Hepatocyte (in vitro differentiated cells): ENCODE measurements at regions not wholly inside any gene's neighbourhood (a gene's known extent, or its start where the extent isn't known, plus 50 kb on each side); places are given as distances from the start of the nearest gene placed in this dataset.

ENCODE experiments used
- DNase-seq: peaks from one replicate; pipeline ENCODE4 v3.0.0-alpha.2; 2016; ENCODE audit warnings: low spot score
- H2AFZ ChIP-seq: fragments of 200-600 bp; sonication (generic); 2 replicates; pipeline ENCODE4 v1.6.0; 2016; ENCODE audit warnings: antibody characterized with exemption, mild to moderate bottlenecking
- H3K27ac ChIP-seq: fragments of 200-600 bp; sonication (generic); 2 replicates; pipeline ENCODE4 v1.5.1; 2016; ENCODE audit warnings: mild to moderate bottlenecking
- H3K27me3 ChIP-seq: fragments of 200-600 bp; sonication (generic); 2 replicates; pipeline ENCODE4 v1.6.1; 2016
- H3K36me3 ChIP-seq: fragments of 200-600 bp; sonication (generic); replicated peaks from 2 replicates; pipeline ENCODE4 v1.5.1; 2016; ENCODE audit warnings: low read depth; ENCODE audit not compliant: insufficient read depth
- H3K4me1 ChIP-seq: fragments of 200-600 bp; sonication (generic); 2 replicates; pipeline ENCODE4 v1.5.1; 2016; ENCODE audit warnings: mild to moderate bottlenecking, moderate library complexity; ENCODE audit not compliant: insufficient read depth
- H3K4me2 ChIP-seq: fragments of 200-600 bp; sonication (generic); 2 replicates; pipeline ENCODE4 v1.6.0; 2016
- H3K4me3 ChIP-seq: fragments of 200-600 bp; sonication (generic); 2 replicates; pipeline ENCODE4 v1.5.1; 2016; ENCODE audit warnings: mild to moderate bottlenecking
- H3K79me2 ChIP-seq: fragments of 200-600 bp; sonication (generic); 2 replicates; pipeline ENCODE4 v1.6.0; 2017; ENCODE audit warnings: mild to moderate bottlenecking
- H3K9me2 ChIP-seq: fragments of 200-600 bp; sonication (generic); replicated peaks from 2 replicates; pipeline ENCODE4 v1.6.0; 2017; ENCODE audit warnings: mild to moderate bottlenecking; ENCODE audit not compliant: insufficient read depth
- H3K9me3 ChIP-seq: fragments of 200-600 bp; sonication (generic); 2 replicates; pipeline ENCODE4 v1.5.1; 2016; ENCODE audit warnings: low read depth, mild to moderate bottlenecking
- H4K20me1 ChIP-seq: fragments of 200-600 bp; sonication (generic); 2 replicates; pipeline ENCODE4 v1.6.0; 2016; ENCODE audit warnings: mild to moderate bottlenecking; ENCODE audit not compliant: insufficient read depth, poor library complexity, severe bottlenecking
- CTCF ChIP-seq: fragments of 200-600 bp; sonication (generic); IDR thresholded peaks from 2 replicates; pipeline ENCODE4 v1.5.1; 2016; ENCODE audit warnings: antibody characterized with exemption, mild to moderate bottlenecking; ENCODE audit not compliant: poor library complexity
- EZH2 ChIP-seq: fragments of 200-600 bp; sonication (generic); IDR thresholded peaks from 2 replicates; pipeline ENCODE4 v1.6.1; 2016; ENCODE audit warnings: antibody characterized with exemption, mild to moderate bottlenecking, borderline replicate concordance
- EZH2phosphoT487 ChIP-seq: fragments of 200-600 bp; sonication (generic); IDR thresholded peaks from one replicate; pipeline ENCODE4 v1.6.1; 2018; ENCODE audit warnings: antibody characterized with exemption, mild to moderate bottlenecking, low read depth, moderate library complexity; ENCODE audit not compliant: unreplicated experiment, severe bottlenecking
- WGBS: methylation state at CpG from one replicate; pipeline ENCODE4 v1.1.6; 2016; ENCODE audit warnings: low lambda C conversion rate; ENCODE audit errors: missing lambda C conversion rate; 5-methylcytosine and 5-hydroxymethylcytosine counted together

GRCh38 chr10:43940898-43941837 is 292.5 kb upstream of the ZNF32 start:
- TF ChIP-seq CTCF (no peak), EZH2phosphoT487 (no peak), EZH2 (no peak)
- no peaks in the 10 kb centered on the region for H3K27me3 ChIP-seq

GRCh38 chr10:43939939-43940820 is 291.5 kb upstream of the ZNF32 start:
- peak; percentile 23 for DNase-seq
- WGBS, result 55% methylated on average over 10 of the region's 10 CpGs
- H4K20me1 ChIP-seq, result no peaks in the 10 kb centered on the region
- H3K27ac ChIP-seq, result no peak overlapping the region
- H3K27me3 ChIP-seq, result no peaks in the 10 kb centered on the region
- no peaks in the 10 kb centered on the region for H3K36me3 ChIP-seq
- no peaks in the 10 kb centered on the region for H3K79me2 ChIP-seq
- H3K4me1 ChIP-seq, result peaks cover 9% of the 10 kb centered on the region
- H2AFZ ChIP-seq, result no peak overlapping the region
- TF ChIP-seq EZH2phosphoT487, result no peak
- TF ChIP-seq EZH2, result no peak
- no peaks in the 10 kb centered on the region for H3K9me3 ChIP-seq
- no peak overlapping the region for H3K4me3 ChIP-seq
- H3K9me2 ChIP-seq, result no peaks in the 10 kb centered on the region
- H3K4me2 ChIP-seq, result peak overlapping the region; percentile 5

More at GRCh38 chr10:43940898-43941837, 292.5 kb upstream of the ZNF32 start:
- H3K4me3 ChIP-seq, result no peak overlapping the region
- H2AFZ ChIP-seq, result no peak overlapping the region
- H3K4me1 ChIP-seq, result peaks cover 9% of the 10 kb centered on the region
- no peaks in the 10 kb centered on the region for H4K20me1 ChIP-seq
- H3K27ac ChIP-seq, result no peak overlapping the region
- no peak overlapping the region for H3K4me2 ChIP-seq
- no peaks in the 10 kb centered on the region for H3K79me2 ChIP-seq
- no peaks in the 10 kb centered on the region for H3K36me3 ChIP-seq
- no peak for DNase-seq
- H3K9me3 ChIP-seq, result no peaks in the 10 kb centered on the region
- 58% methylated on average over 4 of the region's 4 CpGs for WGBS
- H3K9me2 ChIP-seq, result no peaks in the 10 kb centered on the region

- H3K4me2 ChIP-seq, result no peak overlapping the region
- no peak overlapping the region for H3K27ac ChIP-seq
- WGBS, result 80% methylated on average over 6 of the region's 6 CpGs
- peak; percentile 1 for DNase-seq
- no peaks in the 10 kb centered on the region for H3K9me2 ChIP-seq
- no peak overlapping the region for H2AFZ ChIP-seq
- H3K4me1 ChIP-seq, result peaks cover 9% of the 10 kb centered on the region
- H3K79me2 ChIP-seq, result no peaks in the 10 kb centered on the region
- H3K4me3 ChIP-seq, result no peak overlapping the region
- H3K27me3 ChIP-seq, result no peaks in the 10 kb centered on the region
- no peaks in the 10 kb centered on the region for H4K20me1 ChIP-seq
- no peaks in the 10 kb centered on the region for H3K36me3 ChIP-seq
- no peaks in the 10 kb centered on the region for H3K9me3 ChIP-seq
- TF ChIP-seq EZH2, result no peak
- no peak for TF ChIP-seq CTCF
- no peak for TF ChIP-seq EZH2phosphoT487
Measured at GRCh38 chr10:43939389-43939938, 290.8 kb upstream of the ZNF32 start.
